HEK293T (cell line): ENCODE measurements at regions not wholly inside any gene's neighbourhood (a gene's known extent, or its start where the extent isn't known, plus 50 kb on each side); places are given as distances from the start of the nearest gene placed in this dataset.

Source experiments
- CTCF ChIA-PET: fragments of 350-600 bp; formaldehyde crosslinking; extraction: SDS; loops from one replicate; lab custom pipeline; 2021; ENCODE audit warnings: antibody characterized with exemption, inconsistent platforms; lab: Yijun Ruan, JAX
- POLR2A ChIA-PET: fragments of 350-600 bp; formaldehyde crosslinking; extraction: SDS; loops from one replicate; lab custom pipeline; 2020; ENCODE audit warnings: antibody characterized with exemption, inconsistent platforms; lab: Yijun Ruan, JAX
- DNase-seq: peaks from one replicate; pipeline ENCODE4 v3.0.0; 2012; ENCODE audit warnings: mixed read lengths; ENCODE audit errors: extremely low spot score
- ARNT ChIP-seq: fragments of 450-650 bp; IDR thresholded peaks from 2 replicates; pipeline ENCODE4 v1.6.1; 2017; ENCODE audit warnings: mild to moderate bottlenecking
- BHLHE40 ChIP-seq: fragments of 450-650 bp; IDR thresholded peaks from 2 replicates; pipeline ENCODE4 v1.6.1; 2016; ENCODE audit warnings: mild to moderate bottlenecking, moderate library complexity, borderline replicate concordance
- CTBP1 ChIP-seq: fragments of 450-650 bp; IDR thresholded peaks from 2 replicates; pipeline ENCODE4 v1.6.1; 2016; ENCODE audit warnings: borderline replicate concordance
- ELF4 ChIP-seq: fragments of 450-650 bp; IDR thresholded peaks from 2 replicates; pipeline ENCODE4 v1.6.1; 2017; ENCODE audit warnings: antibody characterized with exemption
- FOXA1 ChIP-seq: fragments of 450-650 bp; IDR thresholded peaks from 2 replicates; pipeline ENCODE4 v1.6.1; 2016; ENCODE audit warnings: mild to moderate bottlenecking
- FOXK2 ChIP-seq: fragments of 450-650 bp; IDR thresholded peaks from 2 replicates; pipeline ENCODE4 v1.6.1; 2016; ENCODE audit warnings: mild to moderate bottlenecking
- FOXM1 ChIP-seq: fragments of 450-650 bp; IDR thresholded peaks from 2 replicates; pipeline ENCODE4 v1.6.1; 2017; ENCODE audit warnings: mild to moderate bottlenecking, borderline replicate concordance
- HDGF ChIP-seq: fragments of 450-650 bp; IDR thresholded peaks from 2 replicates; pipeline ENCODE4 v1.6.1; 2017; ENCODE audit warnings: antibody characterized with exemption, borderline replicate concordance
- L3MBTL2 ChIP-seq: fragments of 450-650 bp; conservative IDR thresholded peaks from 2 replicates; pipeline ENCODE4 v1.6.1; 2016; ENCODE audit warnings: mild to moderate bottlenecking
- LEF1 ChIP-seq: fragments of 450-650 bp; IDR thresholded peaks from 2 replicates; pipeline ENCODE4 v1.6.1; 2017; ENCODE audit warnings: mild to moderate bottlenecking, borderline replicate concordance
- NFRKB ChIP-seq: fragments of 450-650 bp; IDR thresholded peaks from 2 replicates; pipeline ENCODE4 v1.6.1; 2016; ENCODE audit warnings: mild to moderate bottlenecking, moderate library complexity
- PKNOX1 ChIP-seq: fragments of 450-650 bp; IDR thresholded peaks from 2 replicates; pipeline ENCODE4 v1.6.1; 2016
- SP1 ChIP-seq: fragments of 450-650 bp; IDR thresholded peaks from 2 replicates; pipeline ENCODE4 v1.6.1; 2017
- SUZ12 ChIP-seq: fragments of 450-650 bp; IDR thresholded peaks from 2 replicates; pipeline ENCODE4 v1.6.1; 2016; ENCODE audit warnings: mild to moderate bottlenecking
- TARDBP ChIP-seq: fragments of 450-650 bp; IDR thresholded peaks from 2 replicates; pipeline ENCODE4 v1.6.1; 2016
- ZNF384 ChIP-seq: fragments of 450-650 bp; IDR thresholded peaks from 2 replicates; pipeline ENCODE4 v1.6.1; 2016

DNA sequence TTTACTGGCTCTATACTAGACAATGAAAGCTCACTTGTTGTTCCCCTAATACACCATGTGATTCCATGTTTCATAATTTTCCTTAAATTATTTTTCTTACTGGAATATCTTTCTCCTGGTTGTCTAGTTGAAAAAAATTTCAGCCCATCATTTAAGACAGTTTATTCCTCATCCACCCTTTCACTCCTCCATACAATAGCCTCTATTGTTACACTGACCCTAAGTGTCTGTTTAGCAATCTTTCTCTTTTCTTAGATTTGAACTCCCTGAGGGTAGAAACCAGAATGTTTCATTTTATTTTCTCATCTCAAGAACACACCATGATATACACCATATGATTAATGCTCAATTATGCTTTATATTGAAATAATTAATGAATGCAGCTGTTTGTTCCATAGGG, 413.4 kb upstream of the ITGA1 start:
- no peak for TF ChIP-seq LEF1
- no peak for TF ChIP-seq BHLHE40
- no peak for TF ChIP-seq TARDBP
- no peak for TF ChIP-seq CTBP1
- no peak for TF ChIP-seq ZNF384
- TF ChIP-seq ARNT, result no peak
- TF ChIP-seq ELF4, result no peak
- no peak for TF ChIP-seq SP1
- TF ChIP-seq FOXK2, result no peak
- TF ChIP-seq SUZ12, result no peak
- no peak for TF ChIP-seq L3MBTL2
- TF ChIP-seq PKNOX1, result no peak
- no peak for TF ChIP-seq NFRKB
- TF ChIP-seq FOXM1, result no peak
- no peak for TF ChIP-seq HDGF
- TF ChIP-seq FOXA1, result no peak
- POLR2A ChIA-PET, result no interaction called here
- CTCF ChIA-PET, result no interaction called here
- DNase-seq, result no peak

GRCh38 chr5:52375969-52376368, 411.7 kb upstream of the ITGA1 start:
- TF ChIP-seq LEF1 (no peak), HDGF (no peak), SUZ12 (no peak), ELF4 (no peak), FOXM1 (no peak)
- POLR2A ChIA-PET, result no interaction called here
- CTCF ChIA-PET, result no interaction called here
- no peak for DNase-seq

DNA sequence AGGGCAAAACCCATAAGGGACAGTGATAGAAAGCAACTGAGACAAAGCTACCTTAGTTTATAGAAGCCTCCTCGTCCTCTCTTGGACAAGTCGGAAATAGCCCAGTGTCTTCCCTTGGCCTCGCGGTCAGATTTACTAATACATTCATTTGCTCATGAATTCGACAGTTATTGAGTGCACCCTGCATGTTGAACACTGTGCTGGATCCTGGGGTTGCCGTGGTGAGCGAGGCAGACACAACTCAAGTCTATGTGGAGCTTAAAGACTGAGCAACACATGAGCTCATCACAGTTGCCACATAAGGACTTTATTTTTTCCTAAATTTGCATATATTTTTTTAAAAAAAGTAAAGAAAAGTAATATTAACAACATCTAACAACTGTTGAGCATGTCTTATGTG, 411.1 kb upstream of the ITGA1 start:
- POLR2A ChIA-PET, result no interaction called here
- CTCF ChIA-PET, result no interaction called here
- no peak for DNase-seq
- no peak for TF ChIP-seq FOXK2
- TF ChIP-seq ELF4, result no peak
- no peak for TF ChIP-seq FOXM1
- no peak for TF ChIP-seq SUZ12
- no peak for TF ChIP-seq ARNT
- TF ChIP-seq CTBP1, result no peak
- TF ChIP-seq PKNOX1, result no peak
- TF ChIP-seq NFRKB, result no peak
- no peak for TF ChIP-seq BHLHE40
- no peak for TF ChIP-seq ZNF384
- no peak for TF ChIP-seq L3MBTL2
- no peak for TF ChIP-seq LEF1
- no peak for TF ChIP-seq SP1
- TF ChIP-seq TARDBP, result no peak

DNA sequence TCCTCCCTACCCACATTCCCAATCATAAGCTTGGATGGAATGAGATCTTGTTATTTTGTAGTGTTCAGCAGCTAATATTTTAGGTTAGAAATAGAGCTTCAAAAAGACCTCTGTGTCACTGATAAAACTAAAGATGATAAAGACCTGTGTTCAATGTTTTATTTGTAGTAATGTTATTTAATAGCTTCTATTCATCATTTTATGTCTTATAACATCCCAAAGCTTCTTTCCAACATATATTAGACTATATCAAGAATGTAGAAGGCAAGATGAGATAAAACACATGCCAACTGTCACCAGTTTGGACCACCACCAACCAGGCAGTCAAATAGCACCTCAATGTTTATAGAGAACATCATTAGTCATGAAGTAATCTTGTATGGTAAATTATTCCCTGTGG, 409.5 kb upstream of the ITGA1 start:
- ChIA-PET CTCF (no interaction called here), POLR2A (no interaction called here)
- TF ChIP-seq ZNF384, result no peak
- TF ChIP-seq ELF4, result no peak
- TF ChIP-seq ARNT, result no peak
- TF ChIP-seq SP1, result no peak
- no peak for TF ChIP-seq FOXK2
- TF ChIP-seq LEF1, result no peak
- TF ChIP-seq PKNOX1, result no peak
- no peak for DNase-seq

DNA sequence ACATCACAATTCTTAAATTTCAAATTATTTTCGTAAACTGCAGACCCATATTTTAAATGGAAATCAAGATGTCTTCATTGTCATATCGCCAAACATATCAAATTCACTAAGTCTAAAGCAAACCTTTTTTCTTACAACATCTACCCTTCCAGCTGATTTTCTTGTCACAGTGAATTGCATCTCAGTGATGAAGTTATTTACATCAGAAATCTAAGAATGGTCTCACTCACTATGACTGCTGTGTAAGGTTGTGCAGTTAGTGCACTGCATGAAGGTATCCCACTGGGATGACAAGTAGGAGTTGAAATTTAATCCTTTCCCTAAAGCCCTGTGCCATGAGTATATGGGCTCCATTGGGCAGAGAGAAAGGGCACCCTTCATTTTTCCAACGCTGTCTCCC, 399.4 kb upstream of the ITGA1 start:
- ChIA-PET CTCF (no interaction called here), POLR2A (no interaction called here)
- TF ChIP-seq LEF1, result no peak
- TF ChIP-seq HDGF, result no peak
- TF ChIP-seq CTBP1, result no peak
- TF ChIP-seq FOXK2, result no peak
- TF ChIP-seq FOXA1, result no peak
- TF ChIP-seq TARDBP, result no peak
- no peak for TF ChIP-seq SP1
- TF ChIP-seq ARNT, result no peak
- TF ChIP-seq FOXM1, result no peak
- no peak for TF ChIP-seq ZNF384
- DNase-seq, result no peak

- CTCF ChIA-PET, result no interaction called here
- no peak for DNase-seq
- TF ChIP-seq ARNT (no peak), SUZ12 (no peak), SP1 (no peak), L3MBTL2 (no peak), NFRKB (no peak), LEF1 (no peak)
- POLR2A ChIA-PET, result no interaction called here
Measured at GRCh38 chr5:52392321-52392720, 395.4 kb upstream of the ITGA1 start.

DNA sequence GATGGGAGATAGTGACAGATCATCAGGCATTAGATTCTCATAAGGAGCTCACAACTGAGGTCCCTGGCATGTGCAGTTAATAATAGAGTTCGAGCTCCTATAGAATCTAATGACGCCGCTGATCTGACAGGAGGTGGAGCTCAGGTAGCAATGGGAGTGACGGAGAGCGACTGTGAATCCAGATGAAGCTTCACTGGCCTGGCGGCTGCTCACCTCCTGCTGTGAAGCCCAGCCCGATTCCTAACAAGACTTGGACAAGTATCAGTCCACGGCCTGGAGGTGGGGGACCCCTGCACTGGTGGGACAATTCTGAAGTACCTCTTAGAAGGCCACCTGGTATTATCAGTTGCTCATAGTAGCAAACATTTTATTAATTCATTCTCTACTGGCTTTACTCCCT, 377.9 kb upstream of the ITGA1 start:
- no peak for DNase-seq
- ChIA-PET CTCF (no interaction called here), POLR2A (no interaction called here)
- TF ChIP-seq SP1 (no peak), L3MBTL2 (no peak), ZNF384 (no peak), FOXM1 (no peak), FOXK2 (no peak), PKNOX1 (no peak), ELF4 (no peak), CTBP1 (no peak), TARDBP (no peak), FOXA1 (no peak), LEF1 (no peak), SUZ12 (no peak), BHLHE40 (no peak), ARNT (no peak), NFRKB (no peak), HDGF (no peak)
